Gastrocnemius medialis (tissue), 4 donors: ENCODE measurements at regions not wholly inside any gene's neighbourhood (a gene's known extent, or its start where the extent isn't known, plus 50 kb on each side); places are given as distances from the start of the nearest gene placed in this dataset.

Experiments
- ATAC-seq, 2 donors: fragments of 150-250 bp; one replicate each; pipeline ENCODE4 v1.9.1; 2016
- DNase-seq, 2 donors: peaks; one replicate each; pipeline ENCODE4 v3.0.0-alpha.2; 2019
- H3K27ac ChIP-seq, 4 donors: fragments of 200-600 bp; sonication (generic); 1 replicate in 1 of 4; 2 replicates in 3 of 4; pipeline ENCODE4 v1.5.1; 2016 to 2018; ENCODE audit warnings: mild to moderate bottlenecking in 2 of 4, moderate library complexity in 1 of 4
- H3K27me3 ChIP-seq, 3 donors: fragments of 200-600 bp; sonication (generic) in 2 of 3; 1 replicate in 1 of 3; 2 replicates in 2 of 3; pipeline versions ENCODE4 v1.5.1 to v1.6.0; 2016 to 2019; ENCODE audit warnings: mild to moderate bottlenecking in 1 of 3, moderate library complexity in 1 of 3
- H3K36me3 ChIP-seq, 2 donors: fragments of 200-600 bp; sonication (generic) in 1 of 2; one replicate each; pipeline ENCODE4 v1.5.1; 2017 to 2018
- H3K4me1 ChIP-seq, 2 donors: fragments of 200-600 bp; sonication (generic) in 1 of 2; one replicate each; pipeline ENCODE4 v1.5.1; 2016 to 2017; ENCODE audit warnings: mild to moderate bottlenecking in 2 of 2
- H3K4me3 ChIP-seq, 4 donors: fragments of 200-600 bp; sonication (generic) in 3 of 4; 1 replicate in 1 of 4; 2 replicates in 3 of 4; pipeline ENCODE4 v1.5.1; 2016 to 2019; ENCODE audit warnings: mild to moderate bottlenecking in 2 of 4
- H3K9me3 ChIP-seq, 3 donors: fragments of 200-600 bp; sonication (generic) in 2 of 3; 1 replicate in 1 of 3; 2 replicates in 2 of 3; pipeline ENCODE4 v1.5.1; 2016 to 2019
- CTCF ChIP-seq, 5 experiments: fragments of 450-650 bp in 3 of 5; fragments of 200-600 bp in 2 of 5; sonication (generic) in 2 of 5; IDR thresholded peaks in 4 of 5; conservative IDR thresholded peaks in 1 of 5; 1 replicate in 4 of 5; 2 replicates in 1 of 5; pipeline ENCODE4 v1.5.1; 2016 to 2019; ENCODE audit warnings: antibody characterized with exemption in 5 of 5, mild to moderate bottlenecking in 3 of 5, moderate library complexity in 3 of 5
- POLR2A ChIP-seq, 2 donors: fragments of 450-650 bp; IDR thresholded peaks; one replicate each; pipeline ENCODE4 v1.6.1; 2017; ENCODE audit warnings: antibody characterized with exemption in 2 of 2, mild to moderate bottlenecking in 2 of 2, moderate library complexity in 2 of 2
- in situ Hi-C, 4 donors: fragments of 200-750 bp; cut with MboI; loops; one replicate each; pipeline versions ENCODE4 v1.15.0 to v1.8.0; 2017; ENCODE audit warnings: low sequenced_read_pairs in 4 of 4
- intact Hi-C: fragments of 100-400 bp; cut with DNase I; formaldehyde crosslinking; loops from one replicate; pipeline ENCODE4 v1.15.1; 2023; ENCODE audit warnings: low total_unique reads

- no peaks in the 10 kb centered on the region for H3K9me3 ChIP-seq
- intact Hi-C loops (no loop called here), in situ Hi-C loops (no loop called here)
- no peaks in the 10 kb centered on the region for H3K27me3 ChIP-seq
- H3K36me3 ChIP-seq, result no peaks in the 10 kb centered on the region
- H3K4me1 ChIP-seq, result no peaks in the 10 kb centered on the region
- no peak overlapping the region for H3K4me3 ChIP-seq
- TF ChIP-seq CTCF (IDR thresholded peaks at IDR 0.05 in 4 of 5, conservative IDR thresholded peaks at IDR 0.05 in 1 of 5), result no peak
- TF ChIP-seq POLR2A (IDR thresholded peaks at IDR 0.05), result no peak
- no peak for DNase-seq
- no peak for ATAC-seq
- H3K27ac ChIP-seq, result no peak overlapping the region
Observed at GRCh38 chr11:70671083-70671482, 272.8 kb downstream of the CTTN start.

GRCh38 chr11:70671611-70672010 lies 273.3 kb downstream of the CTTN start:
- ATAC-seq (no peak), DNase-seq (no peak)
- no peak overlapping the region for H3K4me3 ChIP-seq
- H3K36me3 ChIP-seq, result no peaks in the 10 kb centered on the region
- intact Hi-C loops, result no loop called here
- H3K27ac ChIP-seq, result no peak overlapping the region
- no peaks in the 10 kb centered on the region for H3K27me3 ChIP-seq
- H3K9me3 ChIP-seq, result no peaks in the 10 kb centered on the region
- TF ChIP-seq POLR2A (IDR thresholded peaks at IDR 0.05), result no peak
- TF ChIP-seq CTCF (IDR thresholded peaks at IDR 0.05 in 4 of 5, conservative IDR thresholded peaks at IDR 0.05 in 1 of 5), result no peak
- no peaks in the 10 kb centered on the region for H3K4me1 ChIP-seq
- in situ Hi-C loops, result no loop called here

- no peaks in the 10 kb centered on the region for H3K36me3 ChIP-seq
- intact Hi-C loops, result no loop called here
- H3K9me3 ChIP-seq, result no peaks in the 10 kb centered on the region
- ATAC-seq (no peak), DNase-seq (no peak)
- no peaks in the 10 kb centered on the region for H3K27me3 ChIP-seq
- TF ChIP-seq POLR2A (IDR thresholded peaks at IDR 0.05), result no peak
- no peak for TF ChIP-seq CTCF (IDR thresholded peaks at IDR 0.05 in 4 of 5, conservative IDR thresholded peaks at IDR 0.05 in 1 of 5)
- no peak overlapping the region for H3K4me3 ChIP-seq
- in situ Hi-C loops, result no loop called here
- H3K27ac ChIP-seq, result no peak overlapping the region
- no peaks in the 10 kb centered on the region for H3K4me1 ChIP-seq
Observed at GRCh38 chr11:70672991-70673653, 274.8 kb downstream of the CTTN start.

- ATAC-seq (no peak), DNase-seq (no peak)
- intact Hi-C loops, result no loop called here
- H3K4me1 ChIP-seq, result no peaks in the 10 kb centered on the region
- H3K4me3 ChIP-seq, result no peak overlapping the region
- TF ChIP-seq CTCF (IDR thresholded peaks at IDR 0.05 in 4 of 5, conservative IDR thresholded peaks at IDR 0.05 in 1 of 5) (no peak), POLR2A (IDR thresholded peaks at IDR 0.05) (no peak)
- H3K36me3 ChIP-seq, result no peaks in the 10 kb centered on the region
- in situ Hi-C loops, result no loop called here
- no peaks in the 10 kb centered on the region for H3K27me3 ChIP-seq
- H3K27ac ChIP-seq, result no peak overlapping the region
- no peaks in the 10 kb centered on the region for H3K9me3 ChIP-seq
Observed at GRCh38 chr11:70674605-70675004, 276.3 kb downstream of the CTTN start.
